Stimulated activated CD8-positive, alpha-beta memory T cell treated with anti-CD3 and anti-CD28 coated beads, Interleukin-12 subunit alpha, Interleukin-12 subunit beta, amount 100 ng/mL, for 1 hour (primary cell): ENCODE measurements at regions not wholly inside any gene's neighbourhood (a gene's known extent, or its start where the extent isn't known, plus 50 kb on each side); places are given as distances from the start of the nearest gene placed in this dataset.

Experiments
- DNase-seq: peaks from one replicate; pipeline ENCODE4 v3.0.0-alpha.2; 2020; ENCODE audit warnings: low read depth

- DNase-seq = no peak
Measured at GRCh38 chr11:19330416-19330815, 89.7 kb upstream of the E2F8 start.

GRCh38 chr11:19329970-19330369 lies 89.2 kb upstream of the E2F8 start:
- no peak for DNase-seq

- DNase-seq = no peak
Measured at GRCh38 chr11:19328586-19329311, 88.0 kb upstream of the E2F8 start.

GRCh38 chr11:19327280-19327679 lies 86.5 kb upstream of the E2F8 start:
- no peak for DNase-seq

GRCh38 chr11:19326499-19326898 lies 85.8 kb upstream of the E2F8 start:
- no peak for DNase-seq

- no peak for DNase-seq
Measured at GRCh38 chr11:19323502-19323901, 82.8 kb upstream of the E2F8 start.

- DNase-seq = no peak
Measured at GRCh38 chr11:19321351-19321750, 80.6 kb upstream of the E2F8 start.

DNA sequence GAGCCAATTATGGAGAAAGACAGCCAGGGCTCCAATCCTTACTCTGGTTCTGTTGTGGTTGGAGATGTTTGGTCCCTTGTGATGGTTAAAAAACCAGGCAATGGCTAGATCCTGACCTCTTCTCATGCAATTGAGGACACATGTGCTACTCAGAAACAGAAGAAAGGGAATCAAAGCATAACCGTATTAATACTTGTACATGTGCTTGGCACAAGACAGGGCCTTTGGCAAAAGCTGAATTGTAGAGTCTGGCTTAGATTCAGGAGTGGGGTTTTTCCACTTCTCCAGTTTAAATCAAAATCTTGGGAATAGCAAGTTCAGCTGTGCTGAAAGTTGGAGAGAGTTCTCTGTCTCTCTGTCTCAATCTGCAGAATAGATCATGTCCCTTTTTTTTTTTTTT lies 80.1 kb upstream of the E2F8 start:
- DNase-seq = no peak

- DNase-seq = no peak
Measured at GRCh38 chr11:19316434-19316833, 75.7 kb upstream of the E2F8 start.

DNA sequence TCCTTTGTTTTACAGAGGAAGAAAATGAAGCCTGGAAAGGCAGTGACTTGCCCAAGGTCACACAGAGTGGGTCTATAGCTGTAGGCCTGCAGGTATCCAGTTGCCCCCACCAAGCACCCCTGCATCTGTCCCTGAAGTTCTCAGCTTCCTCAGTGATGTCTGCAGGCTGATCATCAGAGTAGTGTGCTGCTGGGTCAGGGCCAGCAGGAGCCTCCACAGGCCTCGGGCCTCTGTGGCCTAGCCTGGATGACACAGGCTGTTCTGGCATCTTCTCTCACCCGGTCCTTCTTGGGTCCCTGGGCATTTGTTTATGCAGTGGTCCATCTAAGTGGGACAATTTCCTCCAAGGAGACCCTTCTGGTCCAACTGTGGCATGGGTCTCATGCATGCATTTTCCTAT lies 74.8 kb upstream of the E2F8 start:
- DNase-seq = no peak

- no peak for DNase-seq
Measured at GRCh38 chr11:19313140-19313539, 72.4 kb upstream of the E2F8 start.

DNA sequence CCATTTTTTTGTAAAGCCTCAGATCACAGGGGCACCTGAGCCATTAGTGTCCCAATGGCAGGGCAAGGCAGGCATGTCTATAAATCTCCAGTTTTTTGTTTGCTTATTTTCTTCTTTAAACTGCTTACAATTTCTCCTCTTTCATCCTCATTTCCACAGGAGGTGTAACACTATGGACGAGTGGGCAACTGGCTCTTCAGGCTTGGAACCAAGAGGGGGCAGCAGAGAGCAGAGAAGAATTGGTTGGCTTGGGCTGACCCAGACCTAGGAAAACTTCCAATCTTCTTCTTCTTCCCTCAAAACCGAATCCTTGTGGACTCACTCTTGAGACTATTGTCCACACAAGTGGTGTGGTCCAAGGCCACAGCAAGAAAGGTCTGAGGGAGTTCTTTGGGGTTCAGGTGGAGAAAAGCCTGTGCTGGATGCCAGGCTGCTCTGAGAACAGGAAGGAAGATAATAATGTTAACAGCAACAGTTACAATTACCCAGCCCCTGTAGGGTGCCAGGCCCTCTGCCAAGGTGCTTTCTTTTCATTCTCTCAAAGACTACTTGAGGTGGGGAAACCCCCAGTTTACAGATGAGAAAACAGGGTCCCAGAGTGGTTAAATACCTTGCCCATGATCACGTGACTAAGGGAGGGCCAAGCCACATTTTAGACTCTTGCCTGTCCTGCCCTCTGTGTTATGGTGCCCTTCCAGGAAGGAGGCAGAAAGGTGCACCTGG lies 70.7 kb upstream of the E2F8 start:
- peak; percentile 5 for DNase-seq

DNA sequence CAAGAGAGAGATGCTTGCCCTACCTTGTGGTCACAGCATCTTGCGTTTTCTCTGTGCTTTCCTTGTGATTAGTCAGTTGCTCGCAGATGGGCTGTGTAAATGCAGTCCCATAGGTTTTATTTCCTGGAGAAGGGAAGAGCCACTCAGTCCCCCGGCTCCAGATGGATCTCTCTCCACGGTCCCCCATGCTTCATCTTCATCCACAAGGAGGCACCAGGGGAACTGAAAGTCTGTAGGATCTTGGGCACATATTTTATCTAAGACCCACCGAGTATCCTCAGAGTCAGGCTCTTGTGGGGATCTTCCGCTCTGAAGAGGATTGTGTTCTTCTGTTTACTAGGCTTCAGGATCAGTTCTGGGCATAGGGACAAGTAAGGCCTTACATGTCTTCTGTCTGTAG lies 66.8 kb upstream of the E2F8 start:
- DNase-seq = no peak

DNA sequence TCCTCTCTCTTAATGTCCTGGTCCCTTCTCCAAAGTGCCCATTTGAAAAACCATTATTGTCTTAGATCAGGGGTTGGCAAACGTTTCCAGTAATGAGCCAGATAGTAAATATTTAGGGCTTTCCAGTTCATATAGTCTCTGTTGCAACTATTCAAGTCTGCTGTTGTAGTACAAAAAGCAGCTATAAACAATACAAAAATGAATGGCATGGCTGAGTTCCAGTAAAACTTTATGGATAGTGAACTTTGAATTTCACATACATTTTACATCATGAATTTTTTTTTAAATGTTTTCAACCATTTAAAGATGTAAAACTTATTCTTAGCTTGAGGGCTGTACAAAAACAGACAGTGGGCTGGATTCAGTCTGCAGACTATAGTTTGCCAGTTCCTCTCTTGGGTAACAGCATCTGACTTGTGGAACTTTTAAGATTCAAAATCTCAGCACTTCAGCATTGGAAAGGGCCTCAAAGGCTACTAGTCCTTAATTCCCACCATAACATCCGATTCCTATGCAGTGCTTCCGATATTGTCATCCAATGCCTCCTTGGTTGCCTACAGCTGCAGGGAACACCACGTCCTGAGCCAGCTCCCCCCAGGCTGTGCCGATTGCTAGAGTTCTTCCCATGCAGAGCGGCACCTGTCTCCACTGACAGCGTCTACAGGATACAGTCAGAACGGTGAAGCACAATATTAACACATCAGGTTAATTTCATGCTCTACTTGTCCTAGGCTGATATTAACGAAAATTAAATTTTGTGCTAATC lies 65.6 kb upstream of the E2F8 start:
- DNase-seq = no peak

GRCh38 chr11:19301361-19301760 lies 60.6 kb upstream of the E2F8 start:
- DNase-seq = no peak

DNA sequence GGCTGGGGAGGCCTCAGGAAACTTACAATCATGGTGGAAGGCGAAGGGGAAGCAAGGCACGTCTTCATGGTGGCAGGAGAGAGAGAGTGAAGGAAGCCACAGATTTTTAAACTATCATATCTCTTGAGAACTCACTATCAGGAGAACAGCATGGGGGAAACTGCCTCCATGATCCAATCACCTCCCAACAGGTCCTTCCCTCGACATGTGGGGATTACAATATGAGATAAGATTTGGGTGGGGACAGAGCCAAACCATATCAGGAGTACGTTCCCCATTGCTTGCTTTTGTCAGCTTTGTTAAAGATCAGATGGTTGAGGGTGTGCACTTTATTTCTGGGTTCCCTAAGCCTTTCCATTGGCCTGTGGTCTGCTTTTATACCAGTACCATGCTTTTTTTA lies 53.7 kb upstream of the E2F8 start:
- DNase-seq = no peak

- no peak for DNase-seq
Measured at GRCh38 chr11:19291064-19291463, 50.3 kb upstream of the E2F8 start.
